ENCODE measurements at regions not wholly inside any gene's neighbourhood (a gene's known extent, or its start where the extent isn't known, plus 50 kb on each side); places are given as distances from the start of the nearest gene placed in this dataset.

DNA sequence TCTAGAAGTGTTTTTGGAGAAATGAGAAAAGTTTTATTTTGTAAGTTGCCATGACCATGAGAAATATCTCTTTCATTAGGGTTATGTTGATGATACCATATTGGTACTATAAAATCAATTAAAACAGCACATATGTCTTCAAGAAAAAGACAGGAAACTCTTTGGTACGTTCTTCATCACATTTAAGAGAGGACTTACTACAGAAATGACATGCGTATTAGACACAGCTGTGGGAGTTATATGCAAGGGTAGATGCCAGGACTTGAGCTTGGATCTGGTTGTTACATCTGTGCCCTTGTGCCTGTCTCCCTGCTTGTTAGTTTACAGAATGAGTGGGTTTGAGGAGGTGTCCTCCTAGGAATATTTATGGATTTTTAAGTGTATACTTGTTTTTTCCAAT is 103.4 kb upstream of the P2RY1 start (continued):
- TF ChIP-seq, protein P1, sequence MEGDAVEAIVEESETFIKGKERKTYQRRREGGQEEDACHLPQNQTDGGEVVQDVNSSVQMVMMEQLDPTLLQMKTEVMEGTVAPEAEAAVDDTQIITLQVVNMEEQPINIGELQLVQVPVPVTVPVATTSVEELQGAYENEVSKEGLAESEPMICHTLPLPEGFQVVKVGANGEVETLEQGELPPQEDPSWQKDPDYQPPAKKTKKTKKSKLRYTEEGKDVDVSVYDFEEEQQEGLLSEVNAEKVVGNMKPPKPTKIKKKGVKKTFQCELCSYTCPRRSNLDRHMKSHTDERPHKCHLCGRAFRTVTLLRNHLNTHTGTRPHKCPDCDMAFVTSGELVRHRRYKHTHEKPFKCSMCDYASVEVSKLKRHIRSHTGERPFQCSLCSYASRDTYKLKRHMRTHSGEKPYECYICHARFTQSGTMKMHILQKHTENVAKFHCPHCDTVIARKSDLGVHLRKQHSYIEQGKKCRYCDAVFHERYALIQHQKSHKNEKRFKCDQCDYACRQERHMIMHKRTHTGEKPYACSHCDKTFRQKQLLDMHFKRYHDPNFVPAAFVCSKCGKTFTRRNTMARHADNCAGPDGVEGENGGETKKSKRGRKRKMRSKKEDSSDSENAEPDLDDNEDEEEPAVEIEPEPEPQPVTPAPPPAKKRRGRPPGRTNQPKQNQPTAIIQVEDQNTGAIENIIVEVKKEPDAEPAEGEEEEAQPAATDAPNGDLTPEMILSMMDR (conservative IDR thresholded peaks at IDR 0.05; ENCODE audit: low read depth in 2 of 2): no peak
- TF ChIP-seq, protein P2, sequence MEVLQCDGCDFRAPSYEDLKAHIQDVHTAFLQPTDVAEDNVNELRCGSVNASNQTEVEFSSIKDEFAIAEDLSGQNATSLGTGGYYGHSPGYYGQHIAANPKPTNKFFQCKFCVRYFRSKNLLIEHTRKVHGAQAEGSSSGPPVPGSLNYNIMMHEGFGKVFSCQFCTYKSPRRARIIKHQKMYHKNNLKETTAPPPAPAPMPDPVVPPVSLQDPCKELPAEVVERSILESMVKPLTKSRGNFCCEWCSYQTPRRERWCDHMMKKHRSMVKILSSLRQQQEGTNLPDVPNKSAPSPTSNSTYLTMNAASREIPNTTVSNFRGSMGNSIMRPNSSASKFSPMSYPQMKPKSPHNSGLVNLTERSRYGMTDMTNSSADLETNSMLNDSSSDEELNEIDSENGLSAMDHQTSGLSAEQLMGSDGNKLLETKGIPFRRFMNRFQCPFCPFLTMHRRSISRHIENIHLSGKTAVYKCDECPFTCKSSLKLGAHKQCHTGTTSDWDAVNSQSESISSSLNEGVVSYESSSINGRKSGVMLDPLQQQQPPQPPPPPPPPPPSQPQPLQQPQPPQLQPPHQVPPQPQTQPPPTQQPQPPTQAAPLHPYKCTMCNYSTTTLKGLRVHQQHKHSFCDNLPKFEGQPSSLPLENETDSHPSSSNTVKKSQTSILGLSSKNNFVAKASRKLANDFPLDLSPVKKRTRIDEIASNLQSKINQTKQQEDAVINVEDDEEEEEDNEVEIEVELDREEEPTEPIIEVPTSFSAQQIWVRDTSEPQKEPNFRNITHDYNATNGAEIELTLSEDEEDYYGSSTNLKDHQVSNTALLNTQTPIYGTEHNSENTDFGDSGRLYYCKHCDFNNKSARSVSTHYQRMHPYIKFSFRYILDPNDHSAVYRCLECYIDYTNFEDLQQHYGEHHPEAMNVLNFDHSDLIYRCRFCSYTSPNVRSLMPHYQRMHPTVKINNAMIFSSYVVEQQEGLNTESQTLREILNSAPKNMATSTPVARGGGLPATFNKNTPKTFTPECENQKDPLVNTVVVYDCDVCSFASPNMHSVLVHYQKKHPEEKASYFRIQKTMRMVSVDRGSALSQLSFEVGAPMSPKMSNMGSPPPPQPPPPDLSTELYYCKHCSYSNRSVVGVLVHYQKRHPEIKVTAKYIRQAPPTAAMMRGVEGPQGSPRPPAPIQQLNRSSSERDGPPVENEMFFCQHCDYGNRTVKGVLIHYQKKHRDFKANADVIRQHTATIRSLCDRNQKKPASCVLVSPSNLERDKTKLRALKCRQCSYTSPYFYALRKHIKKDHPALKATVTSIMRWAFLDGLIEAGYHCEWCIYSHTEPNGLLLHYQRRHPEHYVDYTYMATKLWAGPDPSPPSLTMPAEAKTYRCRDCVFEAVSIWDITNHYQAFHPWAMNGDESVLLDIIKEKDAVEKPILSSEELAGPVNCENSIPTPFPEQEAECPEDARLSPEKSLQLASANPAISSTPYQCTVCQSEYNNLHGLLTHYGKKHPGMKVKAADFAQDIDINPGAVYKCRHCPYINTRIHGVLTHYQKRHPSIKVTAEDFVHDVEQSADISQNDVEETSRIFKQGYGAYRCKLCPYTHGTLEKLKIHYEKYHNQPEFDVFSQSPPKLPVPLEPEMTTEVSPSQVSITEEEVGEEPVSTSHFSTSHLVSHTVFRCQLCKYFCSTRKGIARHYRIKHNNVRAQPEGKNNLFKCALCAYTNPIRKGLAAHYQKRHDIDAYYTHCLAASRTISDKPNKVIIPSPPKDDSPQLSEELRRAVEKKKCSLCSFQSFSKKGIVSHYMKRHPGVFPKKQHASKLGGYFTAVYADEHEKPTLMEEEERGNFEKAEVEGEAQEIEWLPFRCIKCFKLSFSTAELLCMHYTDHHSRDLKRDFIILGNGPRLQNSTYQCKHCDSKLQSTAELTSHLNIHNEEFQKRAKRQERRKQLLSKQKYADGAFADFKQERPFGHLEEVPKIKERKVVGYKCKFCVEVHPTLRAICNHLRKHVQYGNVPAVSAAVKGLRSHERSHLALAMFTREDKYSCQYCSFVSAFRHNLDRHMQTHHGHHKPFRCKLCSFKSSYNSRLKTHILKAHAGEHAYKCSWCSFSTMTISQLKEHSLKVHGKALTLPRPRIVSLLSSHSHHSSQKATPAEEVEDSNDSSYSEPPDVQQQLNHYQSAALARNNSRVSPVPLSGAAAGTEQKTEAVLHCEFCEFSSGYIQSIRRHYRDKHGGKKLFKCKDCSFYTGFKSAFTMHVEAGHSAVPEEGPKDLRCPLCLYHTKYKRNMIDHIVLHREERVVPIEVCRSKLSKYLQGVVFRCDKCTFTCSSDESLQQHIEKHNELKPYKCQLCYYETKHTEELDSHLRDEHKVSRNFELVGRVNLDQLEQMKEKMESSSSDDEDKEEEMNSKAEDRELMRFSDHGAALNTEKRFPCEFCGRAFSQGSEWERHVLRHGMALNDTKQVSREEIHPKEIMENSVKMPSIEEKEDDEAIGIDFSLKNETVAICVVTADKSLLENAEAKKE (CRISPR knock-in tag; IDR thresholded peaks at IDR 0.05): no peak

DNA sequence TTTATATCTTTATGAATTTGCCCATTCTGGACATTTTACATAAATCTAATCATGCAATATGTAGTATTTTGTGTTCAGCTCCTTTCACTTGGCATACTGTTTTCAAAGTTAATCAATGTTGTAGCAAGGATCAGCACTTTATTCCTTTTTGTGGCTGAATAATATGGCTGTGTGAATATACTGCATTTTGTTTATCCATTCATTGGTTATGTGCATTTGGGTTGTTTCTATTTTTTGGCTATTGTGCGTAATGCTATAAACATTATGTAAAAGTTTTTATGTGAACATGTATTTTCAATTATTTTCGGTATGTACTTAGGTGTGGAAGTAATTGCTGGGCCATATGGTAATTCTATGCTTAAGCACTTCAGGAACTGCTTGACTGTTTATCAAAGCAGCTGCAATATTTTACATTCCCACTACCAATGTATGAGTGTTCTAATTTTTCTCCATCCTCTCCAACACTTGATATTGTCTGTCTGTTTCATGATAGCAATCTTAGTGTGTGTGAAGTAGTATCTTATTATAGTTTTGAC is 101.3 kb upstream of the P2RY1 start:
- Mint-ChIP-seq H3K4me3 (no peak overlapping the region), H3K27ac (no peak overlapping the region; the same call in 1 of the 2 replicates), H3K4me1 (peaks cover 4% of the 10 kb centered on the region; the same call in 1 of the 3 replicates), H3K36me3 (ENCODE audit: low read depth) (no peaks in the 10 kb centered on the region), H3K9me3 (no peaks in the 10 kb centered on the region), H3K27me3 (ENCODE audit: insufficient read depth, low read depth, poor library complexity) (peaks cover 3% of the 10 kb centered on the region)
- TF ChIP-seq CREB1 (CRISPR knock-in tag; IDR thresholded peaks at IDR 0.05; ENCODE audit: low read depth) (no peak), POLR2AphosphoS5 (IDR thresholded peaks at IDR 0.05; ENCODE audit: low read depth) (no peak)
- TF ChIP-seq, protein P3, sequence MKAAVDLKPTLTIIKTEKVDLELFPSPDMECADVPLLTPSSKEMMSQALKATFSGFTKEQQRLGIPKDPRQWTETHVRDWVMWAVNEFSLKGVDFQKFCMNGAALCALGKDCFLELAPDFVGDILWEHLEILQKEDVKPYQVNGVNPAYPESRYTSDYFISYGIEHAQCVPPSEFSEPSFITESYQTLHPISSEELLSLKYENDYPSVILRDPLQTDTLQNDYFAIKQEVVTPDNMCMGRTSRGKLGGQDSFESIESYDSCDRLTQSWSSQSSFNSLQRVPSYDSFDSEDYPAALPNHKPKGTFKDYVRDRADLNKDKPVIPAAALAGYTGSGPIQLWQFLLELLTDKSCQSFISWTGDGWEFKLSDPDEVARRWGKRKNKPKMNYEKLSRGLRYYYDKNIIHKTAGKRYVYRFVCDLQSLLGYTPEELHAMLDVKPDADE (IDR thresholded peaks at IDR 0.05): no peak
- Histone ChIP-seq H4K20me1 (replicated peaks; ENCODE audit: insufficient read depth) (no peaks in the 10 kb centered on the region), H3K9me2 (ENCODE audit: insufficient read depth) (no peaks in the 10 kb centered on the region), H3K4me2 (no peak overlapping the region), H3K36me3 (ENCODE audit: insufficient read depth) (no peaks in the 10 kb centered on the region), H3K27ac (ENCODE audit: low read depth) (no peak overlapping the region), H2AFZ (no peak overlapping the region), H3K79me2 (replicated peaks; ENCODE audit: insufficient read depth) (no peaks in the 10 kb centered on the region), H3K4me3 (no peak overlapping the region), H3K27me3 (ENCODE audit: insufficient read depth) (no peaks in the 10 kb centered on the region), H3K4me1 (ENCODE audit: insufficient read depth) (no peaks in the 10 kb centered on the region), H3F3A (replicated peaks; ENCODE audit: low read depth) (no peaks in the 10 kb centered on the region)
- ATAC-seq (no peak), DNase-seq (ENCODE audit: low spot score) (no peak)
